Ascending aorta (tissue), 2 donors: ENCODE measurements at regions not wholly inside any gene's neighbourhood (a gene's known extent, or its start where the extent isn't known, plus 50 kb on each side); places are given as distances from the start of the nearest gene placed in this dataset.

Experiments
- DNase-seq, 2 donors: peaks; one replicate each; pipeline ENCODE4 v3.0.0-alpha.2; 2019; ENCODE audit warnings: low spot score in 2 of 2
- H3K27ac ChIP-seq, 2 donors: fragments of 200-600 bp; sonication (generic); one replicate each; pipeline ENCODE4 v1.5.1; 2016 to 2017; ENCODE audit warnings: mild to moderate bottlenecking in 1 of 2
- H3K27me3 ChIP-seq: fragments of 200-600 bp; sonication (generic); one replicate; pipeline ENCODE4 v1.5.1; 2017
- H3K36me3 ChIP-seq, 2 donors: fragments of 200-600 bp; sonication (generic); one replicate each; pipeline ENCODE4 v1.5.1; 2016
- H3K4me1 ChIP-seq, 2 donors: fragments of 200-600 bp; sonication (generic); one replicate each; pipeline ENCODE4 v1.5.1; 2016 to 2017; ENCODE audit warnings: mild to moderate bottlenecking in 1 of 2
- H3K4me3 ChIP-seq, 2 donors: fragments of 200-600 bp; sonication (generic); one replicate each; pipeline ENCODE4 v1.5.1; 2016 to 2017; ENCODE audit warnings: mild to moderate bottlenecking in 1 of 2
- H3K9me3 ChIP-seq, 2 donors: fragments of 200-600 bp; sonication (generic); one replicate each; pipeline ENCODE4 v1.5.1; 2016
- CTCF ChIP-seq, 3 experiments: fragments of 200-600 bp in 2 of 3; fragments of 450-650 bp in 1 of 3; sonication (generic) in 2 of 3; IDR thresholded peaks; one replicate each; pipeline ENCODE4 v1.5.1; 2016 to 2019; ENCODE audit warnings: antibody characterized with exemption in 3 of 3, mild to moderate bottlenecking in 1 of 3, moderate library complexity in 1 of 3
- intact Hi-C: fragments of 100-400 bp; cut with DNase I; formaldehyde crosslinking; loops from one replicate; pipeline ENCODE4 v1.15.1; 2023

- Histone ChIP-seq H3K27me3 (no peaks in the 10 kb centered on the region), H3K36me3 (no peaks in the 10 kb centered on the region), H3K4me1 (no peaks in the 10 kb centered on the region), H3K27ac (no peak overlapping the region), H3K4me3 (no peak overlapping the region), H3K9me3 (no peaks in the 10 kb centered on the region)
- intact Hi-C loops, result no loop called here
- no peak for DNase-seq
- TF ChIP-seq CTCF (IDR thresholded peaks at IDR 0.05), result no peak
These were observed 373.3 kb downstream of the GBE1 start for GRCh38 chr3:81388191-81388590.

- intact Hi-C loops, result no loop called here
- no peak for DNase-seq
- H3K4me3 ChIP-seq, result no peak overlapping the region
- H3K4me1 ChIP-seq, result no peaks in the 10 kb centered on the region
- no peaks in the 10 kb centered on the region for H3K9me3 ChIP-seq
- no peak for TF ChIP-seq CTCF (IDR thresholded peaks at IDR 0.05)
- no peak overlapping the region for H3K27ac ChIP-seq
- H3K27me3 ChIP-seq, result no peaks in the 10 kb centered on the region
- no peaks in the 10 kb centered on the region for H3K36me3 ChIP-seq
These were observed 379.0 kb downstream of the GBE1 start for GRCh38 chr3:81382470-81382869.

GRCh38 chr3:81380234-81380633 lies 381.2 kb downstream of the GBE1 start:
- Histone ChIP-seq H3K4me3 (no peak overlapping the region), H3K27me3 (no peaks in the 10 kb centered on the region), H3K4me1 (no peaks in the 10 kb centered on the region), H3K27ac (no peak overlapping the region), H3K36me3 (no peaks in the 10 kb centered on the region), H3K9me3 (no peaks in the 10 kb centered on the region)
- no peak for TF ChIP-seq CTCF (IDR thresholded peaks at IDR 0.05)
- intact Hi-C loops, result no loop called here
- no peak for DNase-seq

- no peak overlapping the region for H3K27ac ChIP-seq
- no peak for TF ChIP-seq CTCF (IDR thresholded peaks at IDR 0.05)
- no peaks in the 10 kb centered on the region for H3K9me3 ChIP-seq
These were observed 382.7 kb downstream of the GBE1 start for GRCh38 chr3:81378552-81379293.

GRCh38 chr3:81375921-81376320 lies 385.5 kb downstream of the GBE1 start:
- Histone ChIP-seq H3K4me1 (no peaks in the 10 kb centered on the region), H3K4me3 (no peak overlapping the region), H3K36me3 (no peaks in the 10 kb centered on the region), H3K27ac (no peak overlapping the region), H3K27me3 (no peaks in the 10 kb centered on the region), H3K9me3 (no peaks in the 10 kb centered on the region)
- no peak for TF ChIP-seq CTCF (IDR thresholded peaks at IDR 0.05)
- no peak for DNase-seq
- intact Hi-C loops, result no loop called here

More at GRCh38 chr3:81378552-81379293, 382.7 kb downstream of the GBE1 start:
- Histone ChIP-seq H3K4me3 (no peak overlapping the region), H3K36me3 (no peaks in the 10 kb centered on the region), H3K4me1 (no peaks in the 10 kb centered on the region), H3K27me3 (no peaks in the 10 kb centered on the region)
- no peak for DNase-seq
- intact Hi-C loops, result no loop called here

GRCh38 chr3:81364411-81364810 lies 397.0 kb downstream of the GBE1 start:
- Histone ChIP-seq H3K4me3 (no peak overlapping the region), H3K27ac (no peak overlapping the region), H3K4me1 (no peaks in the 10 kb centered on the region), H3K27me3 (no peaks in the 10 kb centered on the region), H3K36me3 (no peaks in the 10 kb centered on the region), H3K9me3 (no peaks in the 10 kb centered on the region)
- no peak for DNase-seq
- TF ChIP-seq CTCF (IDR thresholded peaks at IDR 0.05), result no peak
- intact Hi-C loops, result no loop called here
